Activated T-cell treated with anti-CD3 and anti-CD28 coated beads for 48 hours (primary cell): ENCODE measurements at regions not wholly inside any gene's neighbourhood (a gene's known extent, or its start where the extent isn't known, plus 50 kb on each side); places are given as distances from the start of the nearest gene placed in this dataset.
"Not testable (repeated sequence)": the region's sequence is repeated elsewhere in the genome, so short reads cannot be mapped to it uniquely, and the experiment has no call there.

Experiments
- DNase-seq: peaks from one replicate; pipeline ENCODE4 v3.0.0-alpha.2; 2020; ENCODE audit warnings: low read depth

DNA sequence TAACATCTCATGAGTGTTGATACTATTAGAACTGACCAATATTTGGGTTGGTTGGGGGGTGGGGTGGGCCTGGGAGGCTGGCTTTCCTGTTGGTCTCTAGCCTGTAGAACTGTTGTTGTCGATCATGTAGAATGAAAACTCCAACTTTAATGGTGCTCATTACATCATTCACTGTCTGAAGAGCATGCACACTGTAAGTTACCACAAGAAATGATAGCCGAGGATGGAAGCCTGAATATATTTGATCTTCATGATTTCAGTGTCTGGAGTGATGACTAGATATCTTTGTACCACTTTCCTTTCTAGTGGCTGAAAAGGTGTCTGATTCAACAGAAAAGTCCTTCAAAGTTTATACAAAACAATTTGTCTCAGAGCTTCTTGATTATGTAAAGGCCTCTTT is 123.6 kb downstream of the XCL2 start:
- no peak for DNase-seq

DNA sequence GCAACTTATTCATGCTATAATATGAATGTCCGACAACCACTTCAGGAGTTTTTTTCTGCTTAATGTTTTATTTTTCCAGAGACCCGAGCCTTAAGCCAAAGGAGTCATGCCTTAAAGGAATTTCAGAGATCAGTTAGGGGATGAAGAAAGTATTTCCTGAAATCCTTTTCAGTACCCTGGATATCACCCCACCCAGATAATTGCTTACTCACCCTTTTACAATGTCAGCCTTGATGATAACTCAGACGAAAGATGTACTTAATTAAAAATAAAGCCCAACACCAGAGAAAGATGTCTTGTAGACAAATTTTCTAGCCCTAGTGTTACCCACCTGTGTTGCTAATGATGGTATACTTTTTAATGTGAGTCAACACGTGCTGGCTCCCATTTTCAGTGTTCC is 124.1 kb downstream of the XCL2 start:
- DNase-seq: no peak

DNA sequence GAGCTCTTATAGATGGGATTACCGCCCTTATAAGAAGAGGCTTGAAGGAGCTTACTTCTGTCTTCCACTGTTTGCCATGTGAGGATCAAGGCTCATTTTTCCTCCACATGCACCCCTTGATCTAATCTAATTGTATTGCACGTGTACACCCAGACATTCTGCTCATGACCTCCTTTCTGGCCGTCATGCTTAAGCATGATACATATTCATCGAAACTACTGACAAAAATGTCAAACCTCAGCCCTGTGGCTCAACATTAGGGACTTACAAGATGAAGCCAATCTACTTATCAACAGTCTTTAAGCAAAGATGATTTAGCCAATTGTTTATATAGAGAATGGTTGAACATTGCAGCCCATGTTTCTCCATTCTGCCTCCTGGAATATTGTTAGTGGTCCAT is 127.6 kb downstream of the XCL2 start:
- no peak for DNase-seq

DNA sequence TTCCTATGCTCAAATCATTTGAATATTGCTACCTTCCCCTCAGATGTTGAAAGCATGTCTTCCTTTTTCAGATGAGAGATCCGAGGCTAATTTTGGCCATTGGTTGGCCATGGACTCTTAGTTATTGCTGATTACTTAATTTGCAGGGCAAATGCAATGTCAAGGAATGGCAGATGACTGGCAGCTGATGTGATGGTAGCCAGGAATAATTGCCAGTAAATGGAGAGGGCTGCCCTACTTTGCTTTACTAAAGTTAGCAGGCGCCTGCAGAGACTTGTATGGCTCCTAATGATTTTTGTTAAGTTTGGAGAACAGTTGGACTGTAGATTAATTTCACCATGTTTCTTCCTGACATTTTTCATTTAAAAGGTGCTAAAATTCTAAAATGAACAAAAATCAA is 128.9 kb downstream of the XCL2 start:
- no peak for DNase-seq

DNA sequence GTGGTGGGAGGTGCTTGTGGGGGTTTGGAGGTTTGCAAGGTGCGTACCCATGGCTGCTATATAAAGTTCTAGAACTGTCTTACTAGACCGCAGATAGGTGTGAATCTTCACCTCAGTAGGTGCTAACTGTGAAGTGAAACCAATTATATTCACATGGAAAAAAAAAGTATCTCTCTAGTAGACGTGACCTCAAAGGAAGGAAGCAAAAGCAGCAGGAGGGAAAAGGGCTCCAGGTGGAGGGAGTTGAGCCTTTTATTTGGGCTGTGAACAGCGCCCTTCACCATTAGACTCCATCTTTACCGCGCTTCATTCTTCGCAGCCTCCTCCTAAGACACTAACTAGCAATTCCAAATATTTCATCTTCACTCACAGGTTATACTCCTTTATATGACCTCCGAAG is 129.8 kb downstream of the TBX19 start:
- DNase-seq: no peak

DNA sequence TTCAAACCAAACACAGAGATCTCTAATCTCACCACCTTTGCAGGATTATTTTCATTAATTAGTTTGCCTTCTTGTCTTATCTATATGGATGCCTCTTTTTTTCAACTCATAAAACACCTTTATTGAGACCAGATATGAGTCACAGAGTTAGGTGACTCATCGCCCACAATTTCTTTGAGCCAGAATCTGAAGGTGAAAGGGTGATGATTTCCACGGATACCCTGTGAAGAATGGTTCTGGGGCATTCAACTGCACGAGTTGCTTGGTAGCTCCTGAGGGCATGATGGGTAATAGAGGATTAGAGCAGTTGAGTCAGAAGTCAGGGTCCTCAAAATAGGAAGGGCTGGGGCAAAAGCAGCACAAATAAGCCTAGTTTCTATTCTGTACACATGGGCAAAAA is 128.2 kb downstream of the TBX19 start:
- peak; percentile 53 for DNase-seq

DNA sequence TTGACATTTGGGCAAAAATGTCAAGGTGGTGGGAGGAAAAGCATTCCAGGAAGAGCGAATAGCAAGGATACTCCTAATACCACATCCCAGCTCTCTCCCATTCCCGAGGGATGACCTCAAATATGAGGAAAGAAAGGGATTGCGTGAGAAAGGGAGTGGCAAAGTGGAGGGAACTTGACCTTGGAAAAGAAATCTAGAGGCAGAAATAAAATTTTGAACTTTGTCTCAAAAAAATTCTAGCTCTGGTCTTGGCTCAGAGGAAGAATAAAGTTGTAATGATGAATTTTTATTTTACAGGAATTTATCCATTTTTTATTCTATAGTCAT is 127.8 kb downstream of the TBX19 start:
- DNase-seq: no peak

DNA sequence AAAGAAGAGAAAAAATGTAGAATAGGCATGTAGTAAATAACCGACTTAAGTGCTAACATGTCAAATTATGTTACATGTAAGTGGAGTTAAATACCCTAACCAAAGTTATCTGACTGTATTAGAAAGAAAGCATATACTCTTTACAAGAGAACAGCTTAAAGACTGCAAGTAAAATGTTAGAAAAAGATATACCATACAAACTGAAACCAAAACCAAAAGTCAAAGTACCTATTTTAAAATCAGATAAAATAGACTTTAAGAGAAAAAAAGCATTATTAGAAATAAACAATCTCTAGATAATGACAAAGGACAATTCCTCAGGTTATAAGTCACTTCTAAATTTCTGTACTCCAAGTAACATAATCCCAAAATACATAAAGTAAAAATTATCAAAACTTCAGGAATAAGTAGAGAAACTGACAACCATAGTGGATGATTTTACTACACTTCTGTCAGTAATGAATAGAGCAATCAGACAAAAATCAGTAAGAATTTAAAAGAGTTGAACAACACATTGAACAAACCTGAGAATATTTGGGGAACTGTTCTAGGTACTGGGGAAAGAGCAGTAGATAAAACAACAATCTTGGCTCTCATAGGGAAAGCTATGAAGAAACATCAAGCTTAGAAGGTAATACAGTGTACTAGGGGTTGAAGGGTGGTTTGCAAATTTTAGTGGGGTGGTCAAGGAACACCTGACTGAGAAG is 127.3 kb downstream of the TBX19 start:
- DNase-seq: no peak

DNA sequence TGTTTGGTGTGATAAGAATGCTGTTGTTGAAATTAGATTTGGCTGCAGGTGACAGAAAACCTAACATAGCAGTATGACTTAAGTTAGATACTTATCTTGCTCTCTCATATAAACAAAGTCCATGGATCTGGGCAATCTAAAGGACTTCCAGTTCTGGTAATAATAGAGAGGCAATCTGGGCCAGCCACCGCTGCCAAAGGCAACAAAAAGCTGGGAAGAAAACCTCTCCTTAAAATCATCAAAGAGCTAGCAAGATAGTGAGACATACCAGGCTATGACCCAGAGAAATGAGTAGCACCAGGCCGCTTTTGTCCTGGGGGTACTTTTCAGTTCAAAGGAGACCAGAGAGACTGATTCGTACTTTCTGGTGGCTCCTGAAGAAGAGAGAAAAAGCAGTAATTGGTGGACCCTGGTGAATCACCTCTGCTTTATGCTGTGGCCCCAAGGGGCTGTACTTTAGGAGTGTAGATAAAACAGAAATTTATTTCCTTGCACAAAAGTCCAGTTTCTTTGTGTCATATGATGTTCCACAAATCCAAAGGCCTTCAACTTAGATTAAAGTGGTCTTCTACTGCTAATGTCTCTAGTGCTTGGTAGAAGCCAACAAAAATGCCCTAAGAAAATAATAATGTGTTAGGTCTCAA is 125.4 kb downstream of the TBX19 start:
- DNase-seq: no peak

DNA sequence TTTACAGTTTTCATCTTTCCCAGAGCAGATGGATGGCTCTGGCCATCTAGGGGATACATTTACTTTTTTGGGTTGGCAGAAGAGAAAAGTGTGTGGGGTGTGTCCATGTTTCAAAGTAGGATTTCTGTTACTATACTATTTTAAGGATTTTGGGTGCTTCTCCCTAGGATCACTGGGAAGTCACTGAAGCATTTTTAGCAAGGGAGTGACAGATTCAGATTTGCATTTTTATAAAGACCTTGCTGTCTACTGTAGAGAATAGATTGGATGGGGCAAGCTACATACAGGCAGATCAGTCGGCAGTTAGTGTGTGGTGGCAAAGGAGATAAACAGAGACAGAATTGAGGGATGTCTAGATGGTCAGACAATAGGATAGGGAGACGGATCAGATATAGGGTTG is 122.5 kb downstream of the TBX19 start:
- DNase-seq: no peak

DNA sequence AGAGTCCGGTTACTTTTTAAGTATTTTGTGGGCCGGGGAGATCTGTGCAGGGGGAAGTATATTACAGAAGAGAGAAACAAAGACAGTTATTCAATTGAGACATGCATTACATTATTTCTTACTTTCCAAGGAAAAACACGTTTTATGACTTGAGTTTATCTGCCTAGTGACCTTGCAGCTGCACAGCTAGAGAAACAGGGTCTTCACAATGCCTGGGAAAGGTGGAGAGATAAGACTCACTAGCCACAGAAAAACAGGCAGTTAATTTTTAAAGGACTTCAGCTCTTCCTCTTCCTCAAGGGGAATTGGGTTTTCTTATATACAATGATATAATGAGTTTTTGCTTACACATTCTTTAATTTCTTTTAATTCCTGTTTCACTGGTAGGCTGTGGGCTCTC is 121.8 kb downstream of the TBX19 start:
- DNase-seq: not testable (repeated sequence)

DNA sequence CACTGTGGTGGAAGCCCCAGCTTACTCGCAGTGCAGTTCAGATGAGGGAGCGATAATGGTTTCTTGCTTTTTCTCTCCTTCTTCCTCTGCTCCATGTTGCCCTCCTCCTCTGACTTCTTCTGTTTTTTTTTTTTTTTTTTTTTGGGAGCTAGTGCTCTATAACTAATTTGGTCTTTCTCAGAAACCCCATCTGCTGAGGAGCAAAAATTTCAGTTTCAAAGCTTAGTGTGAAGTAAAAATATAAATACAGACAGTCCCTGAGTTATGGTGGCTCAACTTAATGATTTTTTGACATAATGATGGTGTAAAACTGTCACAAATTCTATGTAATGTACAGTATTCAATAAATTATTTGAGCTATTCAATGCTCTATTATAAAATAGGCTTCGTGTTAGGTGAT is 120.7 kb downstream of the TBX19 start:
- DNase-seq: no peak

DNA sequence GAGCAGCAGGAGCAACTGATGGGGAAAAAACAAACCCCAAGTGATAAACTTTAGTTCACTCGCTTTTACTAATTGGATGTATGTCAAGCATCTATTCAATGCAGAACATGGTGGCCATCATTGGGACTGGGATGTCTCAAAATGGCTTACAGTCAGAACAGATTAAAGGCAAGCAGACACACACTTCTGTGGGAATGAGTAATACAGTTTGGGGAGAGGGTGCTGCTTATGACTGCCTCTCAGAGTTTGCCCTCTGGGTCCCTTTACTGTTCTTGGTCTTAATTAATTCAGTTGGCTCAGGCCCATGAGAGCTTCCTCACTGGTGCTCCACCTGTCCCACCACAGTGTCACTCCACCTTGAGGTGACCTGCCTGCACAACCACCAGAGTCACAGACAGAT is 119.5 kb downstream of the TBX19 start:
- no peak for DNase-seq

DNA sequence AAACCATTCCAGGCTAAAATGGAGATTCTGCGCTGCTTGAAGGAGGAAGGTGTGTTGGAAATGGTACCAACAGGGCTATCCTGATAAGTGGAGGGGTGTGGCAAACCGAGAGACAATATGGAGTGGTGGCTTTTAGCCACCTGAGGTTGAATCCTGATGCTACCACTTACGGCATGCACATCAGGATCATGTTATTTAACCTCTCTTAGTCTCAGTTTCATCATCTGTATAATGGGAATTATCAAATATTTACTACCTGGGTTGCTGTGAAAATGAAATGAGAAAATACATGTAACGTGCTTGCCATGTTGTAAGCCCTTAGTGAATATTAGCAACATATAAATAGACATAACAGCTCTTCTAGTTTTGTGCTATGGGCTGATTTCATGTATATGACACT is 117.1 kb downstream of the TBX19 start:
- DNase-seq: no peak

DNA sequence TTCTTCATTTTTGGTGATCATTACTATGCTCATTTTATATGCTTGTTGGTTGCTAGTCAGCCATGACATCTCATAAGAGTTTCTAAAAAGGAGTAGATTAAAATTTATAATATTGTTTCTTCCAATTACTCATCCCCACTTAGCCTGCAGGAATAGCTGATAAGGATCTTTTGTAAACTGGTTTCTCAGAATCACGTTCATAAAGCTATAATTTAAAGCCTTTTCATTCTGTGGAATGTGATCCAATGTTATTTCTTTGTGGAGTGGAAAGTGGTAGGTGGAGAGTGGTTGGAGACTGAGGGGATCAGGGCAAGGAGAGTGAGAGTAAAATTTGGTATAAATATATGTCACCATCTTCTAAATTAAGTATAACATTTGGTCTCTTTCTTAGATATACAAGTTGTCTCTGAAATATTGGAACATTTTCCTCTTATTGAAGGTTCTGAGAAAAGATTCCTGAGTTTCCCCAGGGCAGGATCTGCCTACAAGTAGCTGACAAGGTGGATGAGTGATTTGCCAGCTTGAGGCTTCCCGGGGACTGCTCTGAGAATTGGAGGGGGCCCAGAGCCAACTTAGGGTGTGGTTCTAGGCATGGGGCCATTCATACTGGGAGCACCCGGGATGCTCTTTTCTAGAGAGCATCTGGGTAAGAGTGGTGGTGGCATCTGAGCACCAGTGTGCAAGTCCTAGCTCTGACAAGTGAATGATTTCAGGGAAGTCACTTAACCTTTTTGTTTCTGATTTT is 116.4 kb downstream of the TBX19 start:
- DNase-seq: no peak

DNA sequence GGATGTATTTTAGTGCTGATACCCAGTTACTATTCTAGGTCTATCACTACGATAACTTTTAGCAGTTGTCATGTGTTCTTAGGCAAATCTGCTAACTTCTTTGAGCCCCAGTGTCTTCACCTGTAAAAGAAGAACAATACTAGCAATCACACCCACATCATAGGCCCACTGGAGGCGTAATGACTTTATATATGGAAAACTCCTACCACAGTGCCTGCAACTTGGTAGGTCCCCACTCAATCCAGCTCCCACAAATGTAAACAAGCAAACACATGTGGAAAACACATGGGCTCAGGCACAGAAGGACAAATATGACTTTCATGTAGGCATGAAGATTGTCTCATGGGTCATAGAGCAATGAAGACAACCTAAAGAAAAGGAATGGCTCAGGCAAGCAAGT is 115.8 kb downstream of the TBX19 start:
- no peak for DNase-seq

DNA sequence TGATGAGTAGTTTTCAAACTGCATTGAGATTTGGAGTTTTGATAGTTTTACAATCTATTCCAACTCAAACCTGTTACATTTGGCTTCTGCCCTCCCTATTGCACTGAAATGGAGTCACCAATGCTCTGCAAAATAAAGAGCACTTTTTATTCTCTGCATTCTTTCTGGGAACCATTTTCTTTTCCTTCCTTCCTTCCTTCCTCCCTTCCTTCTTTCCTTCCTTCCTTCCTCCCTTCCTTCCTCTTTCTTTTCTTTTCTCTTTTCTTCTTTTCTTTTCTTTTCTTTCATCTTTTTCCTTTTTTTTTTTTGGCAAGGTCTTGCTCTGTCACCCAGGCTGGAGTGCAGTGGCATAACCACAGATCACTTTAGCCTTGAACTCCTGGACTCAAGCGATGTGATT is 114.2 kb downstream of the TBX19 start:
- DNase-seq: no peak

DNA sequence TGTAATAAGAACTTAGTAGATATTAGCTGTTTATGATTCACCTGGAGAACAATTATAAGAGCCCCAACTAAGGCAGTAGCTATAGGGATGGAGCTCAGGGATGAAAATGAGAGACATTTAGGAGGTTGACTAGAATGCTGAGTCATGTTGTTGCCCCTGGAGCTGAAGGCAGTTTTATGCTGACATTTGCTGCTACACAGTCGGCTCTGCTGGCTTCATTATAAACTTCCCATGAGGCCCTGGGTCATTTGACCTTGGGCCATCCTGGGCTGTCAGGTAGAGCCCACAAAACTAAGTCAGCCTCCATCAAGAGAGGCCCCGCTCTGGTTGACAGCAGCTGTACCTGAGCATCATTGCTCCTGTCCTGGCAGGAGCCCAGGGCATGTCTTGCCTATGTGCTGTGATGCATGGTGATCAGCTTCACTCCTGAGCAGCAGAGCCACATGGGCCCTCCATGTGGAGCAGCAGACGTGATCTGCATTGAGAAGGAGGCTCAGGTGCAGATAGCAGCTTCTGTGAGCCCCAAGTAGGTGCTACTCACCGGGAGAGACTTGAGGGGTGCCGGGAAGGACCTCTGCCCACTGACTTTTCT is 112.4 kb downstream of the TBX19 start:
- no peak for DNase-seq

DNA sequence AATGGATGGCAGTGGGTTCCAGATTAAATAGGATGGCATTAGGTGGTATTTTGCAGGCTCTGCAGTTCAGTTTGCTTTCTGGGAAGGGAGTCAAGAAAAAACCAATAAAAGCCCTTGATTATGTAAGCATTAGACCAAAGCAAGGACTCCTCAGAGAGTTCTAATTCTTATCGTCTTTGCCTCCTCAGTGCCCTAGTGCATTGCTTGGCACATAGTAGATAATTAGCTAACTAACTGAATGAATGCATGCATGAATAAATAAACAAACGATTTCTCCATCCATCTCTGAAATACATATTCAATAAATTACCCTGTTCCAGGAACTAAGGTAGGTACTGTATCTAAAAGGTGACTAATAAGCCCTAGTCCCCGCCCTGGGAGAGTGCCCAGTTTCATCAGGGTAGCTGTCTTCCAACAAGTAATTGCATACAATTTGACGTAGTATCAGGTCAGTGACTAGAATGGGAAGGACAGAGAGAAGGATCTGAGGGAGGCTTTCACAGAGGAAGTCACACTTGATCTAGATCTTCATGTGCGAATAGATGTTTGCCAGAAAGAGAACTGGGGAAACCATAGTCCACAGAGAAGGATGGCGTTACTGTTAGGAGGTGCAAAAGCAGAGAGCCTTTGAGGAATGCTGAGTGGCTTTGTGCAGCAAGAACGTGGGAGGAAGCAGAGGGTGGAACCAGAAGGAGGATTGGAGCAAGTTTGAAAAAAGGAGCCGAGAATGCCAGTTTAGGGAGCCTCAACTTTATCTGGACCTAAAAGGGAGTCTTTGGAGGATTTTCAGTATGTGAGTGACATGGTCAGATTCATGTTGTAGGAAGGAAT is 111.4 kb downstream of the TBX19 start:
- DNase-seq: no peak

DNA sequence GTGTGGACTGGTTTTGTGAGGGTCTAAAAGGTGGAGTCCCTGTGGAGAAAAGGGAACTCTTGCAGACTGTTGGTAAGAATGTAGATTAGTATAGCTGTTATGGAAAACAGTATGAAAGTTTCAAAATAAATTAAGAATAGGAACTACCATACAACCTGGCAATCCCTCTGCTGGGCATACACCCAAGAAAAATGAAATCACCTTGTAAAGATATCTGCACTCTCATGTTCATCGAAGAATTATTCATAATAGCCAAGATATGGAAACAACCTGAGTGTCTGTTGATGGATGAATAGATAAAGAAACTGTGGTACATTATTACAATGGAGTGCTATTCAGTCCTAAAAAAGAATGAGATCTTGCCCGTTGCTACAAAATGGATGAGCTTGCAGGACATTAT is 109.6 kb downstream of the TBX19 start:
- no peak for DNase-seq

DNA sequence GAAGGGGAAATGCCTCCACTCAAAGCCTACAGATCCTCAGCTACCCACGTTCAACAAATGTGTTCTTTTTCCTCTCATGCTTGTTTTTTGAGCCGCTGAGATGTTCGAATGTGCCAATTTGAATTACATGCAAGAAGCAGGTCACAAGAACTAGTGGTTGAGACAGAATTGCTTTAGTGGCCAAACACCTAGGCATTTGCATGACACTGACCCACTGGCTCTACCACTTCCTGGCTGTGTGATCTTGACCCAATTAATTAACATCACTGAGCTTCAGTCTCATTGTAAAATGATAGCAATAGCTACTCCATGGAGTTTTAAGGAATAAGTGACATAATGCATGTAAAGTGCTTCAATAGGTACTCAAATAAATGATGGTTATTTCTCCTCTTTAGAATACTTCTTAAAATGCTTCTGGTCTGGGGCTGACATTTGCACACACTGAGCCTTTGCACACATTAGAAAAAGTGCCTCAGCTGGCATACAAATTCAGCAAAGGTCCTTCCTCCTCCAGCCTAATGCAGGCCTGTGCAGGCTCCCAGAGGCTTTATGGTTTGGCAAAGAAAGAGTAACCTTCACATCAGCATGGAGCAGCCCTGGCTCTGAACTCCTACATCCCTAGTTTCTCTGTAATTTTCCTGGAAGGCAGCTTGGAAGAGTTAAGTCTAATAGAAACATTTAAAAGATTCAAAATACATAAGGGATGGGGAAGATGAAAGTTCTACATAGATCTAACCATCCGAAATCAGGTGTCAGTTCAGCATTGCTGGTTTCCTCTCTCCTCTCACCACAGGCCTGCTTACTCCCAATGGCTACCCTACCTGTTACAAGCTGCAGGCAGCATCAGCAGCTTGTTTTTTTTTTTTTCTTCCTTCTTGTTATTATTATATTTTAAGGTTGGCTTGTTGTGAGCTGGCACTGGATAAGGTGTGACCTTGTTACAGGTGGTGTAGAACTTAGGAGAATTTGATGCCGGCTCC is 107.4 kb downstream of the TBX19 start:
- DNase-seq: no peak
